Caki2 (cell line): ENCODE measurements at regions not wholly inside any gene's neighbourhood (a gene's known extent, or its start where the extent isn't known, plus 50 kb on each side); places are given as distances from the start of the nearest gene placed in this dataset.
"Not testable (repeated sequence)": the region's sequence is repeated elsewhere in the genome, so short reads cannot be mapped to it uniquely, and the experiment has no call there.

Source experiments
- DNase-seq: peaks from one replicate; pipeline ENCODE4 v3.0.0-alpha.2; 2015; ENCODE audit warnings: low read depth
- in situ Hi-C: cut with HindIII; loops from 2 replicates; pipeline ENCODE4 v1.10.0; 2016; ENCODE audit warnings: low sequenced_read_pairs, low pct_unique_long_range_greater_than_20kb, mixed read lengths

GRCh38 chr16:5333991-5334390 is 236.4 kb upstream of the EEF2KMT start:
- DNase-seq, result no peak

GRCh38 chr16:5333126-5333525 is 235.5 kb upstream of the EEF2KMT start:
- in situ Hi-C loops, result no loop called here
- DNase-seq, result no peak

More at GRCh38 chr16:5333991-5334390, 236.4 kb upstream of the EEF2KMT start:
- in situ Hi-C loops, result no loop called here

- DNase-seq, result no peak
- in situ Hi-C loops, result no loop called here
Observed at GRCh38 chr16:5330058-5330457, 232.5 kb upstream of the EEF2KMT start.

- in situ Hi-C loops, result no loop called here
- peak; percentile 7 for DNase-seq
Observed at GRCh38 chr16:5328546-5328945, 231.0 kb upstream of the EEF2KMT start.

- in situ Hi-C loops, result no loop called here
- DNase-seq, result no peak
Observed at GRCh38 chr16:5326395-5326794, 228.8 kb upstream of the EEF2KMT start.

- DNase-seq, result no peak
- in situ Hi-C loops, result no loop called here
Observed at GRCh38 chr16:5325932-5326331, 228.3 kb upstream of the EEF2KMT start.

- in situ Hi-C loops, result no loop called here
- DNase-seq, result no peak
Observed at GRCh38 chr16:5323284-5324141, 225.9 kb upstream of the EEF2KMT start.

- in situ Hi-C loops, result no loop called here
- no peak for DNase-seq
Observed at GRCh38 chr16:5321930-5322329, 224.3 kb upstream of the EEF2KMT start.

- DNase-seq, result no peak
- in situ Hi-C loops, result no loop called here
Observed at GRCh38 chr16:5319799-5320198, 222.2 kb upstream of the EEF2KMT start.

GRCh38 chr16:5315914-5316313 is 218.3 kb upstream of the EEF2KMT start:
- no peak for DNase-seq
- in situ Hi-C loops, result no loop called here

- in situ Hi-C loops, result no loop called here
- DNase-seq, result no peak
Observed at GRCh38 chr16:5314377-5314776, 216.8 kb upstream of the EEF2KMT start.

GRCh38 chr16:5309946-5310611 is 212.5 kb upstream of the EEF2KMT start:
- DNase-seq, result no peak
- in situ Hi-C loops, result no loop called here

- in situ Hi-C loops, result no loop called here
- no peak for DNase-seq
Observed at GRCh38 chr16:5305023-5305422, 207.4 kb upstream of the EEF2KMT start.

- no peak for DNase-seq
- in situ Hi-C loops, result no loop called here
Observed at GRCh38 chr16:5302372-5303114, 204.9 kb upstream of the EEF2KMT start.

- no peak for DNase-seq
- in situ Hi-C loops, result no loop called here
Observed at GRCh38 chr16:5298202-5298601, 200.6 kb upstream of the EEF2KMT start.

- in situ Hi-C loops, result no loop called here
- DNase-seq, result no peak
Observed at GRCh38 chr16:5296176-5296575, 198.6 kb upstream of the EEF2KMT start.

- DNase-seq, in situ Hi-C loops: not testable (repeated sequence)
Observed at GRCh38 chr16:5295304-5295703, 197.7 kb upstream of the EEF2KMT start.

GRCh38 chr16:5282152-5282551 is 184.6 kb upstream of the EEF2KMT start:
- DNase-seq, in situ Hi-C loops: not testable (repeated sequence)

- in situ Hi-C loops, result no loop called here
- DNase-seq, result peak; percentile 30
Observed at GRCh38 chr16:5257462-5257861, 159.9 kb upstream of the EEF2KMT start.
